ENCODE measurements at regions not wholly inside any gene's neighbourhood (a gene's known extent, or its start where the extent isn't known, plus 50 kb on each side); places are given as distances from the start of the nearest gene placed in this dataset.
"Not testable (repeated sequence)": the region's sequence is repeated elsewhere in the genome, so short reads cannot be mapped to it uniquely, and the experiment has no call there.

DNA sequence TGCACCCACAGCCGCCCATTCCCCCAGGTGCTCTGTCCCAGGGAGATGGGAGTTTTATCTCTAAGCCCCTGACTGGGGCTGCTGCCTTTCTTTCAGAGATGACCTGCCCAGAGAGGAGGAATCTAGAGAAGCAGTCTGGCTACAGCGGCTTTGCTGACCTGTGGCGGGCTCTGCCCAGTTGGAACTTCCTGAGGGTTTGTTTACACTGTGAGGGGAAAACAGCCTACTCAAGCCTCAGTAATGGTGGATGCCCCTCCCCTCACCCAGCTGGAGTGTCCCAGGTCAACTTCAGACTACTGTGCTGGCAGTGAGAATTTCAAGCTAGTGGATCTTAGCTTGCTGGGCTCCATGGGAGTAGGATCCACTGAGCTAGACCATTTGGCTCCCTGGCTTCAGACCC, 428.6 kb upstream of the GCFC2 start:
- TF ChIP-seq, protein P1, sequence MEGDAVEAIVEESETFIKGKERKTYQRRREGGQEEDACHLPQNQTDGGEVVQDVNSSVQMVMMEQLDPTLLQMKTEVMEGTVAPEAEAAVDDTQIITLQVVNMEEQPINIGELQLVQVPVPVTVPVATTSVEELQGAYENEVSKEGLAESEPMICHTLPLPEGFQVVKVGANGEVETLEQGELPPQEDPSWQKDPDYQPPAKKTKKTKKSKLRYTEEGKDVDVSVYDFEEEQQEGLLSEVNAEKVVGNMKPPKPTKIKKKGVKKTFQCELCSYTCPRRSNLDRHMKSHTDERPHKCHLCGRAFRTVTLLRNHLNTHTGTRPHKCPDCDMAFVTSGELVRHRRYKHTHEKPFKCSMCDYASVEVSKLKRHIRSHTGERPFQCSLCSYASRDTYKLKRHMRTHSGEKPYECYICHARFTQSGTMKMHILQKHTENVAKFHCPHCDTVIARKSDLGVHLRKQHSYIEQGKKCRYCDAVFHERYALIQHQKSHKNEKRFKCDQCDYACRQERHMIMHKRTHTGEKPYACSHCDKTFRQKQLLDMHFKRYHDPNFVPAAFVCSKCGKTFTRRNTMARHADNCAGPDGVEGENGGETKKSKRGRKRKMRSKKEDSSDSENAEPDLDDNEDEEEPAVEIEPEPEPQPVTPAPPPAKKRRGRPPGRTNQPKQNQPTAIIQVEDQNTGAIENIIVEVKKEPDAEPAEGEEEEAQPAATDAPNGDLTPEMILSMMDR (IDR thresholded peaks at IDR 0.05; ENCODE audit: low read depth, low read length, poor library complexity, severe bottlenecking), result not testable (repeated sequence)
- not testable (repeated sequence) for TF ChIP-seq EZH2phosphoT487 (IDR thresholded peaks at IDR 0.05; ENCODE audit: borderline replicate concordance, low read length)
